Panc1 (cell line): ENCODE measurements at regions not wholly inside any gene's neighbourhood (a gene's known extent, or its start where the extent isn't known, plus 50 kb on each side); places are given as distances from the start of the nearest gene placed in this dataset.

Experiments
- ATAC-seq: fragments of 200-7000 bp; cut with Tn5 transposase; 2 replicates; pipeline ENCODE4 v1.9.1; 2020; ENCODE audit warnings: mild to moderate bottlenecking, moderate library complexity
- BruUV-seq: library from RNA; stranded (reverse); fragments of 400-500 nt; replicated peaks from 2 replicates; lab custom pipeline; 2021; lab: Mats Ljungman, UMichigan
- CTCF ChIA-PET: fragments of 300-600 bp; sonication (Branson Sonifier 250); formaldehyde crosslinking; loops from one replicate; lab custom pipeline; 2022; ENCODE audit warnings: antibody characterized with exemption; lab: Charles Lee
- POLR2A ChIA-PET: fragments of 300-600 bp; sonication (Branson Sonifier 250); formaldehyde crosslinking; loops from one replicate; lab custom pipeline; 2022; ENCODE audit warnings: antibody characterized with exemption; lab: Charles Lee
- DNase-seq: peaks from one replicate; pipeline ENCODE4 v3.0.0-alpha.2; 2010; ENCODE audit warnings: low read depth, low spot score
- H3K27ac ChIP-seq: 2 replicates; pipeline ENCODE4 v1.5.1; 2011; ENCODE audit warnings: mild to moderate bottlenecking, low read length, inconsistent platforms
- H3K27me3 ChIP-seq: fragments of 200-500 bp; sonication (Bioruptor generic); 2 replicates; pipeline ENCODE4 v1.6.0; 2014; ENCODE audit warnings: low read length, inconsistent platforms; ENCODE audit not compliant: control insufficient read depth, insufficient read depth
- H3K36me3 ChIP-seq: fragments of 200-500 bp; sonication (Bioruptor generic); 2 replicates; pipeline ENCODE4 v1.5.1; 2014; ENCODE audit warnings: inconsistent platforms, mild to moderate bottlenecking, low read length, moderate library complexity; ENCODE audit not compliant: control insufficient read depth, insufficient read depth
- H3K4me1 ChIP-seq: 2 replicates; pipeline ENCODE4 v1.5.1; 2011; ENCODE audit warnings: inconsistent platforms, mild to moderate bottlenecking, low read length, moderate library complexity; ENCODE audit not compliant: control insufficient read depth, insufficient read depth
- H3K4me3 ChIP-seq, 2 experiments: 2 replicates each; pipeline ENCODE4 v1.5.1; 2011 to 2012; ENCODE audit warnings: low read depth in 2 of 2, low read length in 2 of 2, mild to moderate bottlenecking in 2 of 2, inconsistent platforms in 1 of 2, moderate library complexity in 1 of 2
- H3K9me3 ChIP-seq: fragments of 200-500 bp; sonication (Bioruptor generic); 2 replicates; pipeline ENCODE4 v1.5.1; 2014; ENCODE audit warnings: low read depth, mild to moderate bottlenecking, inconsistent platforms, low read length, moderate library complexity; ENCODE audit not compliant: control insufficient read depth, insufficient read depth
- CTCF ChIP-seq: fragments of 450-650 bp; IDR thresholded peaks from 2 replicates; pipeline ENCODE4 v1.5.1; 2017; ENCODE audit warnings: mild to moderate bottlenecking
- POLR2AphosphoS5 ChIP-seq: IDR thresholded peaks from 2 replicates; pipeline ENCODE4 v1.6.1; 2012; ENCODE audit warnings: mild to moderate bottlenecking, low read depth, low read length, moderate library complexity
- REST ChIP-seq, 2 experiments: IDR thresholded peaks; 2 replicates each; pipeline ENCODE4 v1.6.1; 2011 to 2012; ENCODE audit warnings: low read depth in 2 of 2, control low read depth in 1 of 2, low read length in 1 of 2, mild to moderate bottlenecking in 1 of 2, moderate library complexity in 1 of 2; ENCODE audit not compliant: insufficient read depth in 1 of 2
- SIN3A ChIP-seq: IDR thresholded peaks from 2 replicates; pipeline ENCODE4 v1.6.1; 2012; ENCODE audit warnings: low read depth, mild to moderate bottlenecking, low read length, moderate library complexity, borderline replicate concordance; ENCODE audit not compliant: insufficient read depth
- TCF7L2 ChIP-seq: IDR thresholded peaks from 2 replicates; pipeline ENCODE4 v1.6.1; 2011; ENCODE audit warnings: mild to moderate bottlenecking, low read depth, low read length, inconsistent platforms
- in situ Hi-C: cut with HindIII; loops from 2 replicates; pipeline ENCODE4 v1.10.0; 2016; ENCODE audit warnings: low sequenced_read_pairs, low pct_unique_long_range_greater_than_20kb
- intact Hi-C: fragments of 100-400 bp; cut with micrococcal nuclease; formaldehyde crosslinking; loops from one replicate; pipeline ENCODE4 v1.10.0; 2022; ENCODE audit not compliant: unreplicated experiment

- Histone ChIP-seq H3K36me3 (no peaks in the 10 kb centered on the region), H3K27ac (no peak overlapping the region), H3K27me3 (no peaks in the 10 kb centered on the region), H3K9me3 (no peaks in the 10 kb centered on the region), H3K4me3 (no peak overlapping the region), H3K4me1 (no peaks in the 10 kb centered on the region)
- in situ Hi-C loops, result no loop called here
- DNase-seq (no peak), ATAC-seq (no peak)
- intact Hi-C loops, result no loop called here
- CTCF ChIA-PET, result no interaction called here
- BruUV-seq, result no TSS peak
- no peak for TF ChIP-seq CTCF
- no peak for TF ChIP-seq SIN3A
- TF ChIP-seq REST (IDR thresholded peaks at IDR 0.05; ENCODE audit: insufficient read depth in 1 of 2, low read depth in 2 of 2, low read length in 1 of 2), result no peak
- no peak for TF ChIP-seq TCF7L2
- TF ChIP-seq POLR2AphosphoS5, result no peak
- POLR2A ChIA-PET, result no interaction called here
Measured at GRCh38 chrX:9184211-9184610, 150.3 kb upstream of the FAM9B start.

GRCh38 chrX:9188117-9188516 is 154.2 kb upstream of the FAM9B start:
- ChIA-PET CTCF (no interaction called here), POLR2A (no interaction called here)
- H3K27ac ChIP-seq, result no peak overlapping the region

More at GRCh38 chrX:9188117-9188516, 154.2 kb upstream of the FAM9B start:
- no peak for ATAC-seq
- no TSS peak for BruUV-seq
- no peaks in the 10 kb centered on the region for H3K9me3 ChIP-seq
- in situ Hi-C loops (no loop called here), intact Hi-C loops (no loop called here)
- no peak overlapping the region for H3K4me3 ChIP-seq
- H3K27me3 ChIP-seq, result no peaks in the 10 kb centered on the region
- DNase-seq, result no peak
- TF ChIP-seq REST (IDR thresholded peaks at IDR 0.05; ENCODE audit: insufficient read depth in 1 of 2, low read depth in 2 of 2, low read length in 1 of 2) (no peak), TCF7L2 (no peak), SIN3A (no peak), CTCF (no peak), POLR2AphosphoS5 (no peak)
- no peaks in the 10 kb centered on the region for H3K4me1 ChIP-seq
- H3K36me3 ChIP-seq, result no peaks in the 10 kb centered on the region
